ENCODE measurements at regions not wholly inside any gene's neighbourhood (a gene's known extent, or its start where the extent isn't known, plus 50 kb on each side); places are given as distances from the start of the nearest gene placed in this dataset.

DNA sequence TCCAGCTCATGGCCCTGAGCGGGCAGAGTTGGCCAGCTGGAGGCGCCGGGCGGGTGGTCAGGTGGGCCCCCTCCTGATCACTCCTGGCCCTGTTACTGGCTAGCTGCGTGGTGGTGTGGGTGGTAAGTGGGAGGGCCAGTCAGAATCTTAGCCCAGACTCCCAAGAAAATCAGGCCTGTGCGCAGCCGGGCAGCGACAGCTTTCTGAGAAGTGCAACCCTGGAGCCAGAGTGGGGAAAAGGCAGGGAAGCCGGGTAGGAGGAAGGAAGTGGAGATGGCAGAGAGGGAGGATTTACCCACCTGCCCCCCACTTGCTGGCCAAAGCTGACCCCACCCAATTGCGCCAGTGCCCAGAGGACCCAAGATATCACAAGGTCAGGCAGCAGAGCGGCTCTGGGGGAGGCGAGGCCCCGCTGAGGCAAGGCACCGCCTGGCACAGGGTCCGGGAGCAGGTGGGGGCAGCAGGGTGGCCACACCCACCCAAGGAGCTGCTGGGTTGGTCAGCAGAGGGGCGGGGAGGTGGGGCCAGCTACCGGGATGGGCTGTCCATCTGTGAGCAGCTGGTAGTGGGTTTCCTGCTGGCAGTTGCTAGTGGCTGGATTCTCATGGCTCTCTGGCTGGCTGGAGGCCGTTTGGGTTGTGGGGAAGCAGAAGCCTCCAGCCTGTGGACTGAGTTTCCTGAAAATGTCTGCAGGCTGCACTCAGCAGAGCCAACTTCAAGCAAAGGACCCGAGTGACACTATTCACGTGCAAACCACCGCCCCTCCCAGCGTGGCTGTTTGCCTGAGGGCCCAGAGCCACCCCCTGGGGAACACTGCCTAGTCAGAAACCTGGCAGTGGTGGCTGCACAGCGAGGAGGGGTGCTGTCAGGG lies 196.4 kb downstream of the IGLL1 start:
- no peak for DNase-seq (ENCODE audit: low read depth, low spot score)
- BruUV-seq (replicated peaks), result no TSS peak
- intact Hi-C loops (cut with micrococcal nuclease; ENCODE audit: unreplicated experiment) (no loop called here), in situ Hi-C loops (cut with HindIII; ENCODE audit: low pct_unique_long_range_greater_than_20kb, low sequenced_read_pairs) (no loop called here)
- Histone ChIP-seq H3K4me1 (ENCODE audit: control insufficient read depth, insufficient read depth, low read length) (no peaks in the 10 kb centered on the region), H3K27ac (ENCODE audit: low read length) (no peak overlapping the region), H3K27me3 (ENCODE audit: control insufficient read depth, insufficient read depth, low read length) (no peaks in the 10 kb centered on the region), H3K9me3 (ENCODE audit: control insufficient read depth, insufficient read depth, low read depth, low read length) (no peaks in the 10 kb centered on the region), H3K36me3 (ENCODE audit: control insufficient read depth, insufficient read depth, low read length) (no peaks in the 10 kb centered on the region), H3K4me3 (ENCODE audit: low read depth in 2 of 2, low read length in 2 of 2) (no peak overlapping the region)
- ATAC-seq, result no peak
- CTCF ChIA-PET, result no interaction called here
- no peak for TF ChIP-seq POLR2AphosphoS5 (IDR thresholded peaks at IDR 0.05; ENCODE audit: low read depth, low read length)
- TF ChIP-seq, protein P1, sequence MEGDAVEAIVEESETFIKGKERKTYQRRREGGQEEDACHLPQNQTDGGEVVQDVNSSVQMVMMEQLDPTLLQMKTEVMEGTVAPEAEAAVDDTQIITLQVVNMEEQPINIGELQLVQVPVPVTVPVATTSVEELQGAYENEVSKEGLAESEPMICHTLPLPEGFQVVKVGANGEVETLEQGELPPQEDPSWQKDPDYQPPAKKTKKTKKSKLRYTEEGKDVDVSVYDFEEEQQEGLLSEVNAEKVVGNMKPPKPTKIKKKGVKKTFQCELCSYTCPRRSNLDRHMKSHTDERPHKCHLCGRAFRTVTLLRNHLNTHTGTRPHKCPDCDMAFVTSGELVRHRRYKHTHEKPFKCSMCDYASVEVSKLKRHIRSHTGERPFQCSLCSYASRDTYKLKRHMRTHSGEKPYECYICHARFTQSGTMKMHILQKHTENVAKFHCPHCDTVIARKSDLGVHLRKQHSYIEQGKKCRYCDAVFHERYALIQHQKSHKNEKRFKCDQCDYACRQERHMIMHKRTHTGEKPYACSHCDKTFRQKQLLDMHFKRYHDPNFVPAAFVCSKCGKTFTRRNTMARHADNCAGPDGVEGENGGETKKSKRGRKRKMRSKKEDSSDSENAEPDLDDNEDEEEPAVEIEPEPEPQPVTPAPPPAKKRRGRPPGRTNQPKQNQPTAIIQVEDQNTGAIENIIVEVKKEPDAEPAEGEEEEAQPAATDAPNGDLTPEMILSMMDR (IDR thresholded peaks at IDR 0.05), result no peak
- no peak for TF ChIP-seq SIN3A (IDR thresholded peaks at IDR 0.05; ENCODE audit: borderline replicate concordance, insufficient read depth, low read depth, low read length)
- TF ChIP-seq, protein P2, sequence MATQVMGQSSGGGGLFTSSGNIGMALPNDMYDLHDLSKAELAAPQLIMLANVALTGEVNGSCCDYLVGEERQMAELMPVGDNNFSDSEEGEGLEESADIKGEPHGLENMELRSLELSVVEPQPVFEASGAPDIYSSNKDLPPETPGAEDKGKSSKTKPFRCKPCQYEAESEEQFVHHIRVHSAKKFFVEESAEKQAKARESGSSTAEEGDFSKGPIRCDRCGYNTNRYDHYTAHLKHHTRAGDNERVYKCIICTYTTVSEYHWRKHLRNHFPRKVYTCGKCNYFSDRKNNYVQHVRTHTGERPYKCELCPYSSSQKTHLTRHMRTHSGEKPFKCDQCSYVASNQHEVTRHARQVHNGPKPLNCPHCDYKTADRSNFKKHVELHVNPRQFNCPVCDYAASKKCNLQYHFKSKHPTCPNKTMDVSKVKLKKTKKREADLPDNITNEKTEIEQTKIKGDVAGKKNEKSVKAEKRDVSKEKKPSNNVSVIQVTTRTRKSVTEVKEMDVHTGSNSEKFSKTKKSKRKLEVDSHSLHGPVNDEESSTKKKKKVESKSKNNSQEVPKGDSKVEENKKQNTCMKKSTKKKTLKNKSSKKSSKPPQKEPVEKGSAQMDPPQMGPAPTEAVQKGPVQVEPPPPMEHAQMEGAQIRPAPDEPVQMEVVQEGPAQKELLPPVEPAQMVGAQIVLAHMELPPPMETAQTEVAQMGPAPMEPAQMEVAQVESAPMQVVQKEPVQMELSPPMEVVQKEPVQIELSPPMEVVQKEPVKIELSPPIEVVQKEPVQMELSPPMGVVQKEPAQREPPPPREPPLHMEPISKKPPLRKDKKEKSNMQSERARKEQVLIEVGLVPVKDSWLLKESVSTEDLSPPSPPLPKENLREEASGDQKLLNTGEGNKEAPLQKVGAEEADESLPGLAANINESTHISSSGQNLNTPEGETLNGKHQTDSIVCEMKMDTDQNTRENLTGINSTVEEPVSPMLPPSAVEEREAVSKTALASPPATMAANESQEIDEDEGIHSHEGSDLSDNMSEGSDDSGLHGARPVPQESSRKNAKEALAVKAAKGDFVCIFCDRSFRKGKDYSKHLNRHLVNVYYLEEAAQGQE (IDR thresholded peaks at IDR 0.05; ENCODE audit: insufficient read depth in 1 of 2, low read depth in 2 of 2, low read length in 1 of 2), result no peak
- TF ChIP-seq TCF7L2 (IDR thresholded peaks at IDR 0.05; ENCODE audit: low read depth, low read length), result no peak
- POLR2A ChIA-PET, result no interaction called here

DNA sequence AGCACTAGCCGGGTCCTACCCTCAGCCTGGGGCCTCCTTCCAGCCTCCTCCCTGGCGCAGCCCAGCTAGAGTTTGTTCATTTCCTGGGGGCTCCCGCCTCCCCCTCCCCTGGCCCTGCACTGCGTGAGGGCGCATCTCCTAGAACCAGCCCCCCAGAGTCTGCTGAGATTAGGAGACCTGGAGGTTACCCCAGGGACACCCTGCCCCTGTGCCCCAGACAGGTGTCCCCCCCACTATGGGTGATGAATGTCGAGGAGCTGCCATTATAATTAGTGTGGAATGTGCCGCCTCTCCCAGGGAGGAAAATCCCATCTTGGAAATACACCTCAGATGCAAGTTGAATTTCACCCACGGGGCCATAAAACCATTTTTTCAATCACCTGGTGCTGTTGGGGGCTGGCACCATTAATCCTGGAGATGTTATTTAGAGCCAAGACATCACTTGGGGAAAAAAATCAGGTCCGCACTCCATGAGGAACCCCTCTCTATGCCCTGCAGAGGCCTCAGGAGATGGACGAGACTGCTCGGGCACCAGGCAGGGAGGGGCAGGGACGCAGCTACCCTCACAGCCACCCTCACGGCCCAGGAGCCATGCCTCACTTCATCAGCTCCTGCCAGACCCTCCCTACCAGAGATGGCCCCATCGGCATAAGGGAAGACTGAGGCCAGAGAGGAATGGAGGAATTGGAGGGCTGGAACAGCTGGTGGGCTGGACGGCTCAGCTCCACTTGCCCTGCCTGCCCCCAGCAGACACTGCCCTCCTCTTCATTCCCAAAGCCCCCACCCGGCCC lies 197.5 kb downstream of the IGLL1 start:
- no TSS peak for BruUV-seq (replicated peaks)
- Histone ChIP-seq H3K4me3 (ENCODE audit: low read depth in 2 of 2, low read length in 2 of 2) (no peak overlapping the region), H3K27me3 (ENCODE audit: control insufficient read depth, insufficient read depth, low read length) (no peaks in the 10 kb centered on the region), H3K4me1 (ENCODE audit: control insufficient read depth, insufficient read depth, low read length) (no peaks in the 10 kb centered on the region), H3K27ac (ENCODE audit: low read length) (no peak overlapping the region), H3K36me3 (ENCODE audit: control insufficient read depth, insufficient read depth, low read length) (no peaks in the 10 kb centered on the region), H3K9me3 (ENCODE audit: control insufficient read depth, insufficient read depth, low read depth, low read length) (no peaks in the 10 kb centered on the region)
- TF ChIP-seq POLR2AphosphoS5 (IDR thresholded peaks at IDR 0.05; ENCODE audit: low read depth, low read length), result no peak
- TF ChIP-seq, protein P2 (IDR thresholded peaks at IDR 0.05; ENCODE audit: insufficient read depth in 1 of 2, low read depth in 2 of 2, low read length in 1 of 2), result no peak
- no peak for TF ChIP-seq TCF7L2 (IDR thresholded peaks at IDR 0.05; ENCODE audit: low read depth, low read length)
- TF ChIP-seq, protein P1 (IDR thresholded peaks at IDR 0.05), result no peak
- TF ChIP-seq SIN3A (IDR thresholded peaks at IDR 0.05; ENCODE audit: borderline replicate concordance, insufficient read depth, low read depth, low read length), result no peak
- in situ Hi-C loops (cut with HindIII; ENCODE audit: low pct_unique_long_range_greater_than_20kb, low sequenced_read_pairs), result no loop called here
- DNase-seq (ENCODE audit: low read depth, low spot score), result no peak
- no peak for ATAC-seq
- POLR2A ChIA-PET, result no interaction called here
- CTCF ChIA-PET, result interaction anchor here (0.6 kb wide), 1 partner anchor 211 kb away, joined by 5 read pairs; no protein-coding TSS in a partner anchor
- intact Hi-C loops (cut with micrococcal nuclease; ENCODE audit: unreplicated experiment), result no loop called here
